Kidney epithelial cell (primary cell): ENCODE measurements at regions not wholly inside any gene's neighbourhood (a gene's known extent, or its start where the extent isn't known, plus 50 kb on each side); places are given as distances from the start of the nearest gene placed in this dataset.

Experiments
- DNase-seq: peaks from one replicate; pipeline ENCODE4 v3.0.0-alpha.2; 2010; ENCODE audit warnings: low read depth
- H3K27me3 ChIP-seq: 2 replicates; pipeline ENCODE4 v1.6.0; 2011; ENCODE audit warnings: low read length; ENCODE audit not compliant: control insufficient read depth, insufficient read depth
- H3K36me3 ChIP-seq: 2 replicates; pipeline ENCODE4 v1.5.1; 2011; ENCODE audit warnings: low read length; ENCODE audit not compliant: control insufficient read depth, insufficient read depth
- H3K4me3 ChIP-seq: 2 replicates; pipeline ENCODE4 v1.5.1; 2011; ENCODE audit warnings: low read depth, mild to moderate bottlenecking, control low read depth, low read length
- TF ChIP-seq, protein P1 (sequence below): IDR thresholded peaks from 2 replicates; pipeline ENCODE4 v1.5.1; 2011; ENCODE audit warnings: mild to moderate bottlenecking, moderate library complexity, low read length, control low read depth, inconsistent platforms; ENCODE audit not compliant: insufficient read depth, poor library complexity, severe bottlenecking

DNA sequence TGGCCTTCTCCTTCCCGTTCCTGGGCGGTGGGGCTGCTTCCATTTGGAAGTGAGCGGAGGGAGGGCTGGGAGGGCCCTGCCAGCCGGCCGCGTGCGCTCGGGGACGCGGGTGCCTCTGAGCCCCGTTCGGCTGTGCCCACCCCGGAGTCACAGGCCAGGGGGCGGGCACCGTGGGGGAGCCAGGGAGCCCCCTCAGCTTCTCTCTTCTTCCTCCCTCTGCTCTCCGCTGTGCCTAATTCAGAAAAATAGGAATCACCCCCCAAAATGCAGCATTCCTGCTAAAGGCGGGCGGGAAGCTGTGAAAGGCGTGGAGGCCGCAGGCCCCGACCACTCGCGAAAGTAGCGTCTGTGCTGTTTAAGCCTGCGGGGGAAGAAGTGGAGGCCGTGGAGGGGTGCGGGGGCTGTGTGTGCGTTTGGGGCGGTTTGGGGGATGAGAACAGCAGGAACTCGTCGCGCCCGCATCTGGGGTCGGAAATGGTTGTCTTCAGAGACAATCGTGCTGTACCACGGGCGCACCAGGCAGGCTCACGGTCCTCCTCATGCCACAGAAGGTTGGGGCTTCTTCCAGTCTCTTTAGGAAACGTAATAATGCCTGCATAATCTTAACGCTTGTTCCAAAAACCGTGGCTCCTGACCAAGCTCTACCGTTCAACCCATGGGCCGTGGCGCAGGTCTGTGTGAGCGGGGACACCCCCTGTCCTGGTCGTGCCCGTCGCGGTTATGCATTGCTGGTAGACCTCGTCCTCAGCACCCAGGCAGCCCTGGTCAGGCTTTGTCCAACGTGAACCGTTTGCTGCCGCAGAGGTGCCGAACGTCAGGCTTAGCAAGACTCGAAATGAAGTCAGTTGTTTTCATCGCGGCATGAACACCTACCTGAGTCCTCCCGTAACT, 110.4 kb upstream of the SOX1 start:
- no peaks in the 10 kb centered on the region for H3K36me3 ChIP-seq
- TF ChIP-seq, protein P1, sequence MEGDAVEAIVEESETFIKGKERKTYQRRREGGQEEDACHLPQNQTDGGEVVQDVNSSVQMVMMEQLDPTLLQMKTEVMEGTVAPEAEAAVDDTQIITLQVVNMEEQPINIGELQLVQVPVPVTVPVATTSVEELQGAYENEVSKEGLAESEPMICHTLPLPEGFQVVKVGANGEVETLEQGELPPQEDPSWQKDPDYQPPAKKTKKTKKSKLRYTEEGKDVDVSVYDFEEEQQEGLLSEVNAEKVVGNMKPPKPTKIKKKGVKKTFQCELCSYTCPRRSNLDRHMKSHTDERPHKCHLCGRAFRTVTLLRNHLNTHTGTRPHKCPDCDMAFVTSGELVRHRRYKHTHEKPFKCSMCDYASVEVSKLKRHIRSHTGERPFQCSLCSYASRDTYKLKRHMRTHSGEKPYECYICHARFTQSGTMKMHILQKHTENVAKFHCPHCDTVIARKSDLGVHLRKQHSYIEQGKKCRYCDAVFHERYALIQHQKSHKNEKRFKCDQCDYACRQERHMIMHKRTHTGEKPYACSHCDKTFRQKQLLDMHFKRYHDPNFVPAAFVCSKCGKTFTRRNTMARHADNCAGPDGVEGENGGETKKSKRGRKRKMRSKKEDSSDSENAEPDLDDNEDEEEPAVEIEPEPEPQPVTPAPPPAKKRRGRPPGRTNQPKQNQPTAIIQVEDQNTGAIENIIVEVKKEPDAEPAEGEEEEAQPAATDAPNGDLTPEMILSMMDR: no peak
- H3K4me3 ChIP-seq: no peak overlapping the region
- H3K27me3 ChIP-seq: no peaks in the 10 kb centered on the region
- DNase-seq: no peak

DNA sequence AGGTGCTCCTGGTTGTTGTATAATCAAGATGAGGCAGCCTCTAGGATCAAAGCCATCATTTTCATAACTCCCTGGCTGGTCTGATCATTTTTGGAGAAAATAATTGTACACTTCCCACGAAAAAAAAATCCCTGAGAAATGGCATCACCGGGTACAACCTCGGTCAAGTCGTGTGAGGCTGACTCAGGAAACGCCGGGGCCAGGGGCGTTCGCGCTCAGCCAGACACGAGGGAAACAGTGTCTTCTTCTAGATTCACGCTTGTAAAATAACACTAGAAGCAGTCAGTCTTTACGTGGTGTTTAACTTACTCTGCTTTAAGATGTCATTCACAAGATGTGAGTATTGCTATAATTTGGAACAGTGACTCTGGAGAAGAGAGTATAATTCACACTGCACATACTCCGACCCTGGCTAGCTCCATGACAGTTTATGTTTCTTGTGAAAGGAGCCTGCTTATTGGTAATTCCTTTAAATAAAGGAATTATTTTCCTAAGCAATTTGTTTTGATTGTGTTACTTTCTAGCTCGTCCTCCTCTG, 109.0 kb upstream of the SOX1 start:
- TF ChIP-seq, protein P1: no peak
- H3K4me3 ChIP-seq: no peak overlapping the region
- no peak for DNase-seq
- no peaks in the 10 kb centered on the region for H3K36me3 ChIP-seq
- no peaks in the 10 kb centered on the region for H3K27me3 ChIP-seq

DNA sequence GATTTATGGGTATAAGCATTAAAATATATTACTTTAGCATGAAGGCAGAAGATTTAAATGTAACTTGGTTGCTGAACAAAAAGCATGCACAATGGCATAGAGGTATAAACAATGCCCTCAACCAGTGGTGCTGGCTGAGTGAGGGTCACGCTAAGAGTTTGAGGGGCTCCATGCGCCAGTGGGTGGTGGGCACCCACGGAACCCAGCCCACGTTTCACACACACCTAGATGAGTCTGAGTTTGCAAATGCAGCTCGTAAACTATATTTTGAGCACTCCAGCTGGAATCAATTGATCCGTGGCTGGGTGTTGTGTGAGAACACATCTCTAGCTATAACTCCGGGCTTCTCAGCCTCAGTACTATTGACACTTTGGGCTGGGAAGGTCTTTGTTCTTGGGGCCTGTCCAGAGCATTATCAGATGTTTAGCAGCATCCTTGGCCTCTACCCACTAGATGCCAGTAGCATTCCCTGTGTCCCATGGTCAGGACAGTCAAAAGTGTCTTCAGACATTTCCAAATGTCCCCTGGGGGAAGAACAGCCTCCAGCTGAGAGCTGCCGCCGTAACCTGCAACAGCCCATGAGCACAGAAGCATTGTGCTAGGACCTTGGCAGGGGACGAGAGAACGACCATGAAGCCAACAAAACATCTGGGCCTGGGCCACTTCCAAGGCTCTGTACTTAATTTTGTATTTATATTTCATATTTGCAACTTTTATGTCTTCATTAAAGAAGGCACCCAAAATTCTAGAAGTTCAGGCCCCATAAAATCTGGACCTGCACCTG, 108.1 kb upstream of the SOX1 start:
- TF ChIP-seq, protein P1: no peak
- H3K36me3 ChIP-seq: no peaks in the 10 kb centered on the region
- H3K4me3 ChIP-seq: no peak overlapping the region
- no peaks in the 10 kb centered on the region for H3K27me3 ChIP-seq
- DNase-seq: no peak

DNA sequence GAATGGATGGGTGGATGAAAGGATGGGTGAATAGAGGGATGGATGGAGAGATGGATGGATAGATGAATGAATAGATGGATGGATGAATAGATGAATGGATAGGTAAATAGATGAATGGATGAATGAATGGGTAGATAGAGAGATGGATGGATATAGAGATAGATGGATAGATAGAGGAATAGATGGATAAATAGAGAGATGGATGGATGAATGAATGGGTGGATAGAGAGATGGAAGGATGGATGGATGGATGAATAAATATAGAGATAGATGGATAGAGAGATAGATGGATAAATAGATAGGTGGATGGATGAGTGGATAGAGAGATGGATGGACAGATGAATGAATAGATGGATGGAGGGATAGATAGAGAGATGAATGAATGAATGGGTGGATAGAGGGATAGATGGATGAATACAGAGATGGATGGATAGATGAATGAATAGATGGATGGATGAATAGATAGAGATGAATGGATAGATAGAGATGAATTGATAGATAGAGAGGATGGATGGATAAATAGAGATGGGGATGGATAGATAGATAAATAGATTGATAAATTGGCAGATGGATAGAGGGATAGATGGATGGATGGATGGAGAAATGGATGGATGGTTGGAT, 106.7 kb upstream of the SOX1 start:
- Histone ChIP-seq H3K4me3 (no peak overlapping the region), H3K27me3 (no peaks in the 10 kb centered on the region), H3K36me3 (no peaks in the 10 kb centered on the region)
- TF ChIP-seq, protein P1: no peak
- no peak for DNase-seq

DNA sequence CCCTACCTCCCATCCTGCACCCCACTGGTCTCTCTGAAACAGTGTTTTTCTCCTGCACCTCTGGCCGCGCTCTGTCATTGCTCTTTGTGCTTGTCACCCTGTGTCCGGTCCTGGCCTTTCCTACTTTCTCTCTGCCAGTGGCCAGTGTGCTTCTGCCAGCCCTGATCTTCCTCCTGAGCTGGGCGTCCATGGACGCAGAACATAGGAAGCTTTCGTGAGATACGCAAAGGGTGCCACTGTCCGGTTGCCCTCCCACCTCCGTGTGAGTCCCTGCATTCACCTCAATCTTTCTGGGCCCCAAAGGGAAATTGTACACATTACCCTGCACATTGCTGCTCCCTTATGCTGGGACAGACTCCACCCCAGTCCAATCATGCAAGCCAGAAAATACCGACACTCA, 105.7 kb upstream of the SOX1 start:
- H3K27me3 ChIP-seq: no peaks in the 10 kb centered on the region
- TF ChIP-seq, protein P1: no peak
- DNase-seq: no peak
- H3K36me3 ChIP-seq: no peaks in the 10 kb centered on the region
- no peak overlapping the region for H3K4me3 ChIP-seq
